ENCODE measurements at regions not wholly inside any gene's neighbourhood (a gene's known extent, or its start where the extent isn't known, plus 50 kb on each side); places are given as distances from the start of the nearest gene placed in this dataset.
A peak's percentile ranks its signal among the peaks of the same experiment; 100 is the strongest.

DNA sequence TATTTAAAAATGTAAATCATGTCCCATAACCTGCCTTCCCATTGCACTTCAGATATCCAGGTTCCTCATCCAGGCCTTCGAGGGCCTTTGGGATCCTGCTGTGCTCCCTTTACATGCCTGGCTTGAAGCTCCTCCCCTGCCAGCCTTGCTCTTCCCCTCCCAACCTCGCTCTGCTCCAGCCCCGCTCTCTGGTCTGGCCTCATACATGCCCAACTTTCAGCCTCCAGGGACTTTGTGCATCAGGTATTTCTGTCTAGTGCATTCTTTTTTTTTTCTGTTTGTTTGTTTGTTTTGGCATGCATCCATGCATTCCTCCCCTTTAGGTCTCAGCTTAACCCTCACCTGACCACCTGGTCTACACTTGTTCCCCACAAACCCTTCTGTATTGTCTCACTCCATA, 160.3 kb downstream of the SNX10 start:
- DNase-seq (ENCODE audit: low read depth in 1 of 2, low spot score in 2 of 2): no peak
- POLR2A ChIA-PET (ENCODE audit: partially characterized antibody): interaction anchor here (1.4 kb wide), 1 partner anchor 75 kb away, joined by 4 read pairs; no protein-coding TSS in a partner anchor
- H2AFZ ChIP-seq (ENCODE audit: low read length): peak overlapping the region; percentile 42; the same call in 1 of the 2 replicates

More for the DNA sequence above, 160.3 kb downstream of the SNX10 start:
- no peak for FAIRE-seq
- Histone ChIP-seq H2AK5ac (ENCODE audit: low read depth, low read length) (no peak overlapping the region), H4K8ac (ENCODE audit: extremely low read depth, insufficient read depth, low read length) (no peak overlapping the region), H4K91ac (replicated peaks; ENCODE audit: insufficient read length, low read length) (no peak overlapping the region), H4K20me1 (replicated peaks in 1 of 2; ENCODE audit: control insufficient read depth in 1 of 2, insufficient read depth in 2 of 2, low read length in 2 of 2) (no peaks in the 10 kb centered on the region), H2BK120ac (replicated peaks; ENCODE audit: low read depth, low read length) (no peak overlapping the region), H3K4me1 (replicated peaks in 1 of 4; ENCODE audit: control insufficient read depth in 3 of 4, insufficient read depth in 4 of 4, low read length in 3 of 4) (peaks cover 3 to 9% (median 5%) of the 10 kb centered on the region in 4 experiments; a peak in 5 of 7 replicates), H2BK15ac (ENCODE audit: low read length) (no peak overlapping the region), H3K56ac (replicated peaks; ENCODE audit: insufficient read length, low read depth, low read length) (no peak overlapping the region), H3K18ac (ENCODE audit: extremely low read depth, low read length) (no peak overlapping the region), H3K79me1 (ENCODE audit: low read depth, low read length) (no peaks in the 10 kb centered on the region), H3K23me2 (ENCODE audit: low read depth, low read length) (no peaks in the 10 kb centered on the region), H2BK12ac (ENCODE audit: low read depth, low read length) (peak overlapping the region; percentile 80; the same call in 1 of the 2 replicates), H3K27me3 (replicated peaks in 1 of 4; ENCODE audit: control insufficient read depth in 3 of 4, extremely low read depth in 1 of 4, insufficient read depth in 3 of 4, low read length in 3 of 4) (no peaks in the 10 kb centered on the region), H2BK20ac (ENCODE audit: low read length) (no peak overlapping the region), H4K5ac (ENCODE audit: insufficient read length, low read depth, low read length) (no peak overlapping the region), H3K79me2 (ENCODE audit: control insufficient read depth in 1 of 2, insufficient read depth in 2 of 2, low read length in 2 of 2) (no peaks in the 10 kb centered on the region), H3K4ac (replicated peaks; ENCODE audit: insufficient read length, low read depth, low read length) (no peak overlapping the region), H3K9me3 (ENCODE audit: insufficient read depth in 2 of 2, low read depth in 1 of 2, low read length in 1 of 2) (no peaks in the 10 kb centered on the region), H3K4me2 (ENCODE audit: insufficient read depth in 1 of 2, low read depth in 2 of 2, low read length in 2 of 2) (no peak overlapping the region), H3K14ac (ENCODE audit: insufficient read length) (no peak overlapping the region), H3K9ac (replicated peaks in 1 of 4; ENCODE audit: extremely low read depth in 1 of 4, low read depth in 3 of 4, low read length in 3 of 4) (no peak overlapping the region), H3K4me3 (ENCODE audit: extremely low read depth in 1 of 4, insufficient read depth in 2 of 4, low read depth in 3 of 4, low read length in 4 of 4) (peak overlapping the region in 1 of 4 experiments; percentile 19; a peak in 1 of 8 replicates), H3K36me3 (ENCODE audit: control insufficient read depth in 2 of 4, insufficient read depth in 4 of 4, low read length in 3 of 4) (no peaks in the 10 kb centered on the region), H2BK5ac (ENCODE audit: low read depth, low read length) (0 out of 2 replicates have a peak overlapping the region, but pooled peaks have one; percentile 31), H3K23ac (ENCODE audit: insufficient read length) (no peak overlapping the region), H3K27ac (ENCODE audit: low read depth, low read length) (no peak overlapping the region)
- TF ChIP-seq KDM4A (IDR thresholded peaks at IDR 0.05; ENCODE audit: low read depth, low read length, severe bottlenecking): no peak
- 36% methylated on average over 3 of the region's 3 CpGs; no CpG with 5 or more reads in 1 of the 2 experiments for WGBS, 2 experiments (ENCODE audit: extremely low coverage in 1 of 2, insufficient coverage in 1 of 2, insufficient read length in 1 of 2, insufficient replicate concordance in 2 of 2, low coverage in 1 of 2, low lambda C conversion rate in 2 of 2, missing lambda C conversion rate in 1 of 2)
- CTCF ChIA-PET (ENCODE audit: partially characterized antibody): interaction anchor here (1.0 kb wide), 1 partner anchor 215 kb away, joined by 3 read pairs; no protein-coding TSS in a partner anchor
